WTC11 (cell line): ENCODE measurements at regions not wholly inside any gene's neighbourhood (a gene's known extent, or its start where the extent isn't known, plus 50 kb on each side); places are given as distances from the start of the nearest gene placed in this dataset.

ENCODE experiments used
- ATAC-seq: fragments of 200-7000 bp; cut with Tn5 transposase; 2 replicates; pipeline ENCODE4 v1.10.0; 2021; ENCODE audit warnings: mild to moderate bottlenecking, moderate library complexity
- CTCF ChIA-PET: fragments of 300-600 bp; sonication (Branson Sonifier 250); formaldehyde crosslinking; loops from one replicate; lab custom pipeline; 2021; ENCODE audit warnings: antibody characterized with exemption; lab: Charles Lee
- POLR2A ChIA-PET: fragments of 350-600 bp; sonication (Branson Sonifier 250); formaldehyde crosslinking; loops from one replicate; lab custom pipeline; 2021; ENCODE audit warnings: antibody characterized with exemption; lab: Charles Lee
- DNase-seq: peaks from one replicate; pipeline ENCODE4 v3.0.0; 2021; ENCODE audit warnings: low spot score
- H3K27ac Mint-ChIP-seq: 2 replicates; pipeline ENCODE4 v1.8.0; 2021; ENCODE audit warnings: mixed read lengths
- H3K27me3 Mint-ChIP-seq: 2 replicates; pipeline ENCODE4 v1.8.0; 2021; ENCODE audit warnings: low read depth, mild to moderate bottlenecking, moderate library complexity, mixed read lengths
- H3K36me3 Mint-ChIP-seq: 2 replicates; pipeline ENCODE4 v1.8.0; 2021; ENCODE audit warnings: mixed read lengths
- H3K4me1 Mint-ChIP-seq: 2 replicates; pipeline ENCODE4 v1.8.0; 2022; ENCODE audit warnings: mixed read lengths
- H3K4me3 Mint-ChIP-seq: 2 replicates; pipeline ENCODE4 v1.8.0; 2021; ENCODE audit warnings: mild to moderate bottlenecking, moderate library complexity, mixed read lengths
- H3K9me3 Mint-ChIP-seq: 2 replicates; pipeline ENCODE4 v1.8.0; 2021; ENCODE audit warnings: mixed read lengths
- ATF2 ChIP-seq: sonication (generic); formaldehyde crosslinking; IDR thresholded peaks from 2 replicates; pipeline ENCODE4 v1.8.1; 2022; ENCODE audit warnings: low read depth, missing genetic modification reagents, borderline replicate concordance
- ATF3 ChIP-seq: sonication (generic); formaldehyde crosslinking; conservative IDR thresholded peaks from 2 replicates; pipeline ENCODE4 v1.8.1; 2022; ENCODE audit warnings: mild to moderate bottlenecking, missing genetic modification reagents
- ATF6 ChIP-seq: sonication (generic); formaldehyde crosslinking; IDR thresholded peaks from 2 replicates; pipeline ENCODE4 v1.8.1; 2023; ENCODE audit warnings: mild to moderate bottlenecking, missing genetic modification reagents
- CREM ChIP-seq: sonication (generic); formaldehyde crosslinking; IDR thresholded peaks from 2 replicates; pipeline ENCODE4 v1.8.1; 2022; ENCODE audit warnings: mild to moderate bottlenecking, missing genetic modification reagents, moderate library complexity
- E2F4 ChIP-seq: sonication (generic); formaldehyde crosslinking; IDR thresholded peaks from 2 replicates; pipeline ENCODE4 v1.8.1; 2022; ENCODE audit warnings: low read depth, mild to moderate bottlenecking, moderate library complexity, missing genetic modification reagents, borderline replicate concordance
- EMX1 ChIP-seq: fragments of 250-450 bp; sonication (Bioruptor Pico); IDR thresholded peaks from 2 replicates; pipeline ENCODE4 v1.8.0; 2021; ENCODE audit warnings: mild to moderate bottlenecking
- ESRRA ChIP-seq: sonication (generic); formaldehyde crosslinking; IDR thresholded peaks from 2 replicates; pipeline ENCODE4 v1.8.1; 2022; ENCODE audit warnings: mild to moderate bottlenecking, missing genetic modification reagents, borderline replicate concordance
- GTF2I ChIP-seq: fragments of 250-450 bp; sonication (Bioruptor Pico); conservative IDR thresholded peaks from 2 replicates; pipeline ENCODE4 v1.4.0; 2021; ENCODE audit warnings: mild to moderate bottlenecking
- IRF2 ChIP-seq: sonication (generic); formaldehyde crosslinking; IDR thresholded peaks from 2 replicates; pipeline ENCODE4 v1.8.0; 2022; ENCODE audit warnings: low read depth, missing genetic modification reagents, borderline replicate concordance
- JUN ChIP-seq: sonication (generic); formaldehyde crosslinking; IDR thresholded peaks from 2 replicates; pipeline ENCODE4 v1.8.0; 2023; ENCODE audit warnings: mild to moderate bottlenecking, missing genetic modification reagents
- KAT7 ChIP-seq: sonication (generic); formaldehyde crosslinking; IDR thresholded peaks from 2 replicates; pipeline ENCODE4 v1.8.1; 2023; ENCODE audit warnings: missing genetic modification reagents, mild to moderate bottlenecking, borderline replicate concordance
- NFE2L1 ChIP-seq: sonication (generic); formaldehyde crosslinking; IDR thresholded peaks from 2 replicates; pipeline ENCODE4 v1.8.1; 2023; ENCODE audit warnings: missing genetic modification reagents
- NR1H2 ChIP-seq: sonication (generic); formaldehyde crosslinking; IDR thresholded peaks from 2 replicates; pipeline ENCODE4 v1.9.0; 2021; ENCODE audit warnings: mild to moderate bottlenecking, moderate library complexity, missing genetic modification reagents
- OVOL2 ChIP-seq: fragments of 250-450 bp; sonication (Bioruptor Pico); IDR thresholded peaks from 2 replicates; pipeline ENCODE4 v1.9.0; 2021; ENCODE audit warnings: mild to moderate bottlenecking, borderline replicate concordance
- SMAD3 ChIP-seq: sonication (generic); formaldehyde crosslinking; IDR thresholded peaks from 2 replicates; pipeline ENCODE4 v1.8.0; 2022; ENCODE audit warnings: missing genetic modification reagents, mild to moderate bottlenecking, borderline replicate concordance
- TCF7 ChIP-seq: sonication (generic); formaldehyde crosslinking; IDR thresholded peaks from 2 replicates; pipeline ENCODE4 v1.8.0; 2022; ENCODE audit warnings: mild to moderate bottlenecking, low read depth, missing genetic modification reagents, moderate library complexity
- TP53 ChIP-seq: sonication (generic); formaldehyde crosslinking; IDR thresholded peaks from 2 replicates; pipeline ENCODE4 v1.8.1; 2023; ENCODE audit warnings: mild to moderate bottlenecking, missing genetic modification reagents
- ZNF416 ChIP-seq: fragments of 250-450 bp; sonication (Bioruptor Pico); IDR thresholded peaks from 2 replicates; pipeline ENCODE4 v1.9.0; 2021; ENCODE audit warnings: mild to moderate bottlenecking, inconsistent platforms
- ZNF423 ChIP-seq: fragments of 250-450 bp; sonication (Bioruptor Pico); IDR thresholded peaks from 2 replicates; pipeline ENCODE4 v2.1.2; 2022; ENCODE audit warnings: mild to moderate bottlenecking, moderate library complexity
- ZNF671 ChIP-seq: fragments of 250-450 bp; sonication (Bioruptor Pico); IDR thresholded peaks from 2 replicates; pipeline ENCODE4 v1.8.0; 2021; ENCODE audit warnings: mild to moderate bottlenecking

- Mint-ChIP-seq H3K4me3 (no peak overlapping the region), H3K4me1 (no peaks in the 10 kb centered on the region), H3K9me3 (peaks cover 14% of the 10 kb centered on the region), H3K27ac (no peak overlapping the region), H3K27me3 (no peaks in the 10 kb centered on the region), H3K36me3 (no peaks in the 10 kb centered on the region)
- no peak for DNase-seq
- no peak for ATAC-seq
- no peak for TF ChIP-seq E2F4 (CRISPR knock-in tag)
- TF ChIP-seq ZNF423 = no peak
- no peak for TF ChIP-seq KAT7
- no peak for TF ChIP-seq OVOL2 (CRISPR knock-in tag)
- no peak for TF ChIP-seq ZNF416 (CRISPR knock-in tag)
- TF ChIP-seq ATF2 (CRISPR knock-in tag) = no peak
- no peak for TF ChIP-seq TCF7 (CRISPR knock-in tag)
- TF ChIP-seq SMAD3 (CRISPR knock-in tag) = no peak
- TF ChIP-seq ESRRA (CRISPR knock-in tag) = no peak
- TF ChIP-seq EMX1 (CRISPR knock-in tag) = no peak
- TF ChIP-seq ATF3 (CRISPR knock-in tag) = no peak
- POLR2A ChIA-PET = no interaction called here
- CTCF ChIA-PET = no interaction called here
Observed at GRCh38 chr14:42163136-42163535, 556.5 kb downstream of the LRFN5 start.

GRCh38 chr14:42159138-42159537 is 552.5 kb downstream of the LRFN5 start:
- ATAC-seq (no peak), DNase-seq (no peak)
- Mint-ChIP-seq H3K36me3 (no peaks in the 10 kb centered on the region), H3K27me3 (no peaks in the 10 kb centered on the region), H3K27ac (no peak overlapping the region), H3K9me3 (no peaks in the 10 kb centered on the region), H3K4me1 (no peaks in the 10 kb centered on the region), H3K4me3 (no peak overlapping the region)
- CTCF ChIA-PET = no interaction called here
- POLR2A ChIA-PET = no interaction called here
- no peak for TF ChIP-seq NR1H2 (CRISPR knock-in tag)

GRCh38 chr14:42149609-42150261 is 543.1 kb downstream of the LRFN5 start:
- POLR2A ChIA-PET = no interaction called here
- H3K4me3 Mint-ChIP-seq = no peak overlapping the region
- no peak overlapping the region for H3K27ac Mint-ChIP-seq
- CTCF ChIA-PET = no interaction called here
- peaks cover 4% of the 10 kb centered on the region; the same call in 1 of the 2 replicates for H3K36me3 Mint-ChIP-seq
- no peak for ATAC-seq
- no peaks in the 10 kb centered on the region for H3K27me3 Mint-ChIP-seq
- DNase-seq = no peak
- H3K4me1 Mint-ChIP-seq = no peaks in the 10 kb centered on the region
- TF ChIP-seq IRF2 (CRISPR knock-in tag) (no peak), ATF6 (CRISPR knock-in tag) (no peak), JUN (CRISPR knock-in tag) (no peak), ZNF671 (CRISPR knock-in tag) (no peak), TP53 (CRISPR knock-in tag) (no peak), GTF2I (CRISPR knock-in tag) (no peak), NFE2L1 (CRISPR knock-in tag) (no peak), CREM (CRISPR knock-in tag) (no peak)
- TF ChIP-seq, all 79 proteins: peak for 0
- peaks cover 11% of the 10 kb centered on the region for H3K9me3 Mint-ChIP-seq
